GM19324 (cell line): ENCODE measurements at regions not wholly inside any gene's neighbourhood (a gene's known extent, or its start where the extent isn't known, plus 50 kb on each side); places are given as distances from the start of the nearest gene placed in this dataset.
"Not testable (repeated sequence)": the region's sequence is repeated elsewhere in the genome, so short reads cannot be mapped to it uniquely, and the experiment has no call there.

Experiments used
- ATAC-seq: cut with Tn5 transposase; IDR thresholded peaks from one replicate; pipeline ENCODE4 v1.9.1; 2021; ENCODE audit warnings: mild to moderate bottlenecking, moderate library complexity; ENCODE audit not compliant: unreplicated experiment, low FRiP score

GRCh38 chr10:53664282-53665019 is 891.9 kb upstream of the MBL2 start:
- no peak for ATAC-seq

GRCh38 chr10:53650794-53651193 is 878.2 kb upstream of the MBL2 start:
- ATAC-seq: no peak

- not testable (repeated sequence) for ATAC-seq
These were observed 874.6 kb upstream of the MBL2 start for GRCh38 chr10:53647221-53647620.

- ATAC-seq: no peak
These were observed 873.9 kb upstream of the MBL2 start for GRCh38 chr10:53646525-53646924.

GRCh38 chr10:53645951-53646350 is 873.4 kb upstream of the MBL2 start:
- no peak for ATAC-seq

GRCh38 chr10:53638006-53638405 is 865.4 kb upstream of the MBL2 start:
- no peak for ATAC-seq

- no peak for ATAC-seq
These were observed 852.1 kb upstream of the MBL2 start for GRCh38 chr10:53624722-53625121.

- no peak for ATAC-seq
These were observed 849.6 kb upstream of the MBL2 start for GRCh38 chr10:53622201-53622600.

GRCh38 chr10:53619671-53620070 is 847.1 kb upstream of the MBL2 start:
- ATAC-seq: no peak

GRCh38 chr10:53607691-53608090 is 835.1 kb upstream of the MBL2 start:
- no peak for ATAC-seq

GRCh38 chr10:53606981-53607380 is 834.4 kb upstream of the MBL2 start:
- no peak for ATAC-seq

- no peak for ATAC-seq
These were observed 828.8 kb upstream of the MBL2 start for GRCh38 chr10:53601260-53601875.

GRCh38 chr10:53598914-53599313 is 826.3 kb upstream of the MBL2 start:
- no peak for ATAC-seq

GRCh38 chr10:53597835-53598251 is 825.3 kb upstream of the MBL2 start:
- ATAC-seq: no peak

GRCh38 chr10:53580465-53580864 is 807.9 kb upstream of the MBL2 start:
- ATAC-seq: no peak

- ATAC-seq: no peak
These were observed 807.2 kb upstream of the MBL2 start for GRCh38 chr10:53579773-53580172.

- no peak for ATAC-seq
These were observed 801.4 kb upstream of the MBL2 start for GRCh38 chr10:53574024-53574423.

- ATAC-seq: no peak
These were observed 800.9 kb upstream of the MBL2 start for GRCh38 chr10:53573498-53573897.

GRCh38 chr10:53572799-53573198 is 800.2 kb upstream of the MBL2 start:
- no peak for ATAC-seq

- no peak for ATAC-seq
These were observed 797.6 kb upstream of the MBL2 start for GRCh38 chr10:53570221-53570620.

- ATAC-seq: no peak
These were observed 796.9 kb upstream of the MBL2 start for GRCh38 chr10:53569455-53569854.

- ATAC-seq: no peak
These were observed 776.1 kb upstream of the MBL2 start for GRCh38 chr10:53548664-53549063.
